Loucy (cell line): ENCODE measurements at regions not wholly inside any gene's neighbourhood (a gene's known extent, or its start where the extent isn't known, plus 50 kb on each side); places are given as distances from the start of the nearest gene placed in this dataset.

Experiments
- CTCF ChIP-seq: fragments of 200-600 bp; sonication (generic); conservative IDR thresholded peaks from 2 replicates; pipeline ENCODE4 v1.5.1; 2014; ENCODE audit warnings: mild to moderate bottlenecking, antibody characterized with exemption, low read length
- EZH2phosphoT487 ChIP-seq: fragments of 200-600 bp; IDR thresholded peaks from 2 replicates; pipeline ENCODE4 v1.6.1; 2018; ENCODE audit warnings: antibody characterized with exemption, mild to moderate bottlenecking, moderate library complexity, borderline replicate concordance

- no peak for TF ChIP-seq CTCF
- no peak for TF ChIP-seq EZH2phosphoT487
These were observed 110.1 kb upstream of the TPM1 start for GRCh38 chr15:62932436-62932835.
